HG03196 (cell line): ENCODE measurements at regions not wholly inside any gene's neighbourhood (a gene's known extent, or its start where the extent isn't known, plus 50 kb on each side); places are given as distances from the start of the nearest gene placed in this dataset.
A peak's percentile ranks its signal among the peaks of the same experiment; 100 is the strongest.

Source experiments
- ATAC-seq: cut with Tn5 transposase; IDR thresholded peaks from one replicate; pipeline ENCODE4 v1.9.1; 2021; ENCODE audit not compliant: unreplicated experiment

DNA sequence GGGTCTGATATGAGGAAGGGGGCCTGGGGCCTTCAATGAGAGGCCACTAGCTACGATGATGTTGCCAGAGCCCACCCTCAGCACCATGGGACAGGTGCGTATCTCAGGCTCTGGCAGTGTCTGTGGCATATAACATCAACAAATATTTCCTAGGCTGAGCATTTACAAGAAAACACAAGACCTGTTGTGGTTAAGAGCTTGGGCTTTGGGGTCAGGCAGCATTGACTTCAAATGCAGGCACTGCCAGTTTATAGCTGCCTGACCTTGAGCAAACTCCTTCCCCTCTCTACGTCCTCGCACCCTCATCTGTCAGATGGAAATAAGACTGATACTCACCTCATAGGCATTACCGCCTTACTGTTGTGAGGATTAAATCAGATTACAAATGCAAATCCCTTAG is 156.0 kb downstream of the KATNAL1 start:
- no peak for ATAC-seq

DNA sequence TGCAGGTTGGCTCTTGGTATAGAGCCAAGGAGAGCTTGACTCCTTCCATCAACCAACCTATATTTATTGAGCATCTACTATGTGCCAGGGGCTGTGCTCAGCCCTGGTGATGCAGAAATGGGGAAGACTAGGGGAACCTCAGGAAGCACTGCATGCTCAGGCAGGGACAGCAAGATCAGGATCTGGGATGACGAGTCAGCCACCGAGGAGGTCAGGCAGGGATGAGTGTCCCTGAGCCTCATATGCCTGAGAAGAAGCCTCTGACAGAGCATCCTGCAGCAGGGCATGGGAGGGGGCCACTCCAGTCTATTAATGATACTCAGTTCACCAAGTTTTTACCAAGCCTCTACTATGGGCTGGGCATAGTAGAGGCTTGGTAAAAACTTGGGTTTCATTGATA is 158.1 kb downstream of the KATNAL1 start:
- ATAC-seq: no peak

DNA sequence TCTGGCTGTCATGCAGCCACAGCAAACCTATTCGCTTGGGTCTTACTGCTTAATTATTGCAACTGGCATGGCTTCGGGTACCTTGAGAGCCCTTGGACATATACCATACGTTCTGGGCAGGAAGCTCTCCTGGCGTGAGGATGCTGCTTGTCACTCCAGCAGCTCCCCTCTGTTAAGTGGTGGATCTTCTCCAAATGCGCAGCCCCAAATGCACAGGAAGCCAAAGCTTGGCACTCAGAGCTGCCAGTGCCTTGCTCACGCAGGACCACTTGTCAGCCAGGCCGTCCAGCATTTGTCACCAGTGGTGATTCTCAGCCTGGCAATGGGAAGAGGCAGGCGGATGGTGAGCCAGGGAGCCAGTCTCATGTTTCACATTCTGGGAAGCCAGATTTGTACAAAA is 158.6 kb downstream of the KATNAL1 start:
- no peak for ATAC-seq

DNA sequence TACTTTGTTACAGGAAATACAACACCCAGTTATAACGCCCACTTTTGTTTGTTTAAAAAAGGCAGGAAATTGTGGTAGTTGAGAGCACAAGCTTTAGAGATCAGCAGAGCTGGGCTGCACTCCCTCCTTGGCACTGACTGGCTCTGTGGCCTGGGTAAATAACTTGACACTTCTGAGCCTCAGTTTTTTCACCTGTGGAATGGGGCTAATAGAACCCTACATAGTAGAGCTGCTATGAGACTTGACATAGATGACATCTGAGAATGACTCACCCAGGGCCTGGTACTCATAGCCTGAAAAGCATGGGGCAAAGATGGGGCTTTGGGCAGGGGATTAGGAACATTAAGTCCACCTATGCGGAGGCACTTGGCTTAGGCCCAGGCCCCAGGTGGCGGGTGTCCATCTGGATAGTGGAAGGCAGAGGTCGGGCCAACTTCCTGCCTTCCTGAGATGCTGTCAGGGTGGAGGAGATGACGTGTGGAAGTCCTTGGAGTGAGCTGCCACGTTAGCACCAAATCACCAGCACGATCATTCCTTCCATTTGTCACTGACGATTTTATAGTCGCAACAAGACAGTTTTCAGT is 159.1 kb downstream of the KATNAL1 start:
- ATAC-seq: no peak

DNA sequence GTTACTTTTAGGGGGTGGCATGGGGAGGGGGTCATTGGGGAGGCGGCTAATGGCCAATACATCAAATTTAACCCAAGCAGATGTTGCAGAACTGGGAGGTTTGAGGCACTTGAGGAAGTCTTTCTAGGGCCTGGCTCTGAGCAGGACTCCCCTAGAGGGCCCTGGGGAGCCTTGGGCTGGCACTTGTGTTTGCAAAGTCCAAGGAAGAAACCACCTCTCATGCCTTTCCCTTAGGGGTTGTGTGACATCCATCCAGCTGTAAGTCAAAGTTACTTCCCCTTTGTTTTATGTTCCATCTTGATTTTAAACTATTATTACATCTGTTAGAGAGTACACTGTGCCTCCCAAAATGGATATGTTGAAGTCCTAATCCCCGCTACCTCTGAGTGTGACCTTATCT is 159.9 kb downstream of the KATNAL1 start:
- ATAC-seq: no peak

DNA sequence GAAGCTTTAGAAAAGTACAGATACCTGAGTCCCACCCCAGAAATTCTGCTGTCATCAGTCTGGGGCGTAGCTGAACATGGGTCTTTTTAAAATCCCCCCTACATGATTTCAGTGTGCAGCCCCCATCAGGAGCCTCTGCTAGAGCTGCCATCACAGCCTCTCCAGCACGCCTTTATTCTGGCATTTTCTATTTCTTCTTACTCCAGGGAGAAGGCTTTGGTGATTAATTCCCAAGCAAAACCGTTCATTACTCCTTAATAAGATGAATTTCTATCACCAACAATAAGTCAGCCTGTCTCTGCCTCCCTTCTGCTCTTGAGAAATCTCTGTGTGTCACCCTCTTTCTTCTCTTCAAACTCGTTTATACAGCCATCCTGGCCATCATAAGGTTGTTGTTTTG is 160.3 kb downstream of the KATNAL1 start:
- no peak for ATAC-seq

DNA sequence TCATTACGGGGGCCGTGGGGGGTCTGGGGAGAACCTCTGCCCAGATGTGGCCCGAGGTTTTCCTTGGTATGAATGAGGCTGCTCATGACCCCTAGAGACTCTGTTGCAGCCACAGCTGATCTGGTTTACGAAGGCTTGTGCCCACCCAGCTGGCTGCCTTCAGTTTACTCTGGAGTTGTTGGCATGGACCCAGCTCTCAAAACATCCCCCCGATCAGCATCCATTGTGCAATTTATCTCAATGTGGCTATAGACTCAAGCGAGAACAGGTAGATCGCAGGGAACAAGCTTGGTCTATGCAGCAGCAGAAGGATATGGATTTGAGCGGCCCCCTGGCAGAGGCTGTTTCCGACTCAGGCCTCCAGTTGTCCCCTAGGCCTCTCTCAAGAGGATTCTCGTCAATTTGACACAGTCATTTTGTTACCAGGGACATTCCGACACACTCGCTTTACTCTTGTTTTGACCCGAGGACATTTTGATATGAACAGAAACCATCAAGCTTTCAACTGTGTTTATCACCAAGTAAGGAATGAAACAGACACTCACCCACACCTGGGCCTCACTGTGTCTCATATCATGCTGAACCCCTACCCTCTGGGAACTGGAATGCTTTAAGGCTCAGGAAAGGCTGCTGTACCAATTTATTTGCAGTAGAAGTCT is 161.5 kb downstream of the KATNAL1 start:
- peak; percentile 53 for ATAC-seq

DNA sequence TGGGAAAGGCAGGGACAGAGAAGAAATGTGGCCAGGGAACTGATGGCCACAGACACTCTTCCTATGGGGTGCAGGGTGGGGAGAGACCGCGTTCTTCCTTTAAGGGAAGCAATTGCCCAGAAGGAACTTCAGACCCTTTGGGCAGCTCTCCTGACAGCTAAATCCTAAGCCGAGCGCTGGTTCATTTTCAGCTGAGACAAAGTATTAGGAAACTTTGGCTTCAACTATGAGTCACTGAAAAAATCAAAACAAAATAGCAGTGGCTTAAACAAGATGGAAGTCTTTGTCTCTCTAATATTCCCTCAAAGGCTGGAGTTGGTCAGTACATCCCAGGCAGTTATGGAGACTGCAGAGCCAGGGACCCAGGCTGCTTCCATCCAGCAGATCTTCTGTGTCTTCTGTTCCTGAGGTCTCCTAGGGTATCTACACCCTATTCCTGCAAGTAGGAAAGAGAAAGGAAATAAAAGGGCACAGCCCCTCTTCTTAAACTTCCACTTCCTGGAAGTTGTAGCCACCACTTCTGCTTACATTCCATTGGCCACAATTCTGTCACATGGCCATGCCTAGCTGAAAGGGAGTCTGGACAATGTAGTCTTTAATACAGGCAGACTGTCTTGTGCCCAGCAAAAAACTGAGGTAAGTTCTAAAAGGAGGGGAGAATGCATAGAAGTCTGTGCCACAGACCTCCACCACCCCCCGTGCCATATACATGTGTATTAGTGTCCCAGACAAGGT is 163.5 kb downstream of the KATNAL1 start:
- no peak for ATAC-seq

DNA sequence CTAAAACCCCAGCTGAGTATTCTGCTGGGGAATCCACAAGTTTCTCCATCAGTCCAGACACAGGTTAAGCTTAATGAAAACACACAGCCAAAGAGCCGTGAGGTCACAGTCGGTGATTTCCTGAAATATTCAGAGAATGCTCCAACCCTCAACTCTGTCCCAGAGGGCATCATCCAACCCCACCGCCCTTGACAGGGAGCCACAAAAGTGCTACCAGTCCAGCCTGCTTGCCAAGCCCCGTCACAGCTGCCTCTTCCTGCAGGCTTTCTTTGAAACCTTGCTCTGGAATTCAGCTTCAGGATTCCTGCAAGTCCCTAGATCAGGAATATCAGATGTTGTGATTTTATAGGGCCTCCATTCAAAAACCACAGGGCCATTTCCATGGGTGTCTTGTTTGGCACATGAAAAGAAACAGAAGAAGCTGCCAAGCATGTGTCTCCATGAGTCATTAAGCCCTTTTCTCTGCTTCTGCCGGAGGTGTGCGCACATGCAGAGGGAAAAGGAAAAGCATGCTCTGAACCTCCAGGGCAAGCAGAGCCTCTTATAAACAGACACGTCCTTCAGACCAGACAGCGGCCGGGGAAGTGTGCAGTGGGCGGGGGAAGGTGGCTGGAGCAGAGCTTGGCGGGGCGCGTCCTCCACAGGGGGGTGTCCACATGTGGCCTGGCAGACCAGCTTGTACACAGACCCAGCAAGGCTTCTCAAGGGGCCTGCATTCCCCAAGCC is 164.7 kb downstream of the KATNAL1 start:
- ATAC-seq: no peak

DNA sequence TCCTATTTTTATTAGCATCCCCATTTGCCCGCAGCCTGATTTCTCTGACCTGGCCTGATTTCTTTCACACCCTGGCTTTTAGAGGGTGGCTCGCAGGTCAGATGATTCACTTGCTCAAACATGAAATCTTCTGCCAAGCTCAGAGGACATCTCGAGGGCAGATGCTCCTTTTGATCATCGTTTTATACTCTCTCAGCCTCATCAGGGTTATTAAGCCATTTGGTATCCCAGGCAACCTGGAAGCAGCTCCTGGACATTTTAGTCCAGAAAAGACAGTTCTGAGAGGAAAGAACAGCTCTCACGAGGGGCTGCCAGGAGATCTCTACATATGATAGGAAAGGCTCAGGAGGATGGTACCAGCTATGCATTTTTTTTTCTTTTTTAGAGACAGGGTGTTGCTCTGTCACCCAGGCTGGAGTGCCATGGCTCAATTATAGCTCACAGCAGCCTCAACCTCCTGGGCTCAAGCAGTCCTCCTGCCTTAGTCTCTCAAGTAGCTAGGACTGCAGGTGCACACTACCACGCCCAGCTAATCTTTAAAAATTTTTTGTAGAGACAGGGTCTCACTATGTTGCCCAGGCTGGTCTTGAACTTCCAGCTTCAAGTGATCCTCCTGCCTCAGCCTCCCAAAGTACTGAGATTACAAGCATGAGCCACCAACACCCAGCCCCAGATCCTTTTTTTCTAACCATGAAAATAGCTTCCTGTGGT is 165.4 kb downstream of the KATNAL1 start:
- ATAC-seq: no peak

DNA sequence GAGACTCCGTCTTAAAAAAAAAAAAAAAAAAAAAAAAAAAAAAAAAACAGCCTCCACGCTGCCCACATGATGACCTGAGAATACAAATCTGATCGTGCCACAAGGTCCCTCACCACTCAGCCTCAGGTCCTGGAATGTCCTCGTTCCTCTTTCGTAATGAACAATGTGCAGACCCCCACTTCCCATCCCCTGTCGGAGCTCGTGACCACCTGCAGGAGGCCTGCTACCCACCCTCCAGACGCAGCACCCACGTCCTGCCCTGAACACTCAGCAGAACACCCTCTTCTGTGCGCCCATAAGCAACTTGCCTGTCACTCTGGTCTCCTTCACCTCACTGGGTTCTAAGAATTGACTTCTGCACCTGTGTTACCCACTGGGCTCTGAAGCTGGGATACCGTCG is 166.4 kb downstream of the KATNAL1 start:
- no peak for ATAC-seq

DNA sequence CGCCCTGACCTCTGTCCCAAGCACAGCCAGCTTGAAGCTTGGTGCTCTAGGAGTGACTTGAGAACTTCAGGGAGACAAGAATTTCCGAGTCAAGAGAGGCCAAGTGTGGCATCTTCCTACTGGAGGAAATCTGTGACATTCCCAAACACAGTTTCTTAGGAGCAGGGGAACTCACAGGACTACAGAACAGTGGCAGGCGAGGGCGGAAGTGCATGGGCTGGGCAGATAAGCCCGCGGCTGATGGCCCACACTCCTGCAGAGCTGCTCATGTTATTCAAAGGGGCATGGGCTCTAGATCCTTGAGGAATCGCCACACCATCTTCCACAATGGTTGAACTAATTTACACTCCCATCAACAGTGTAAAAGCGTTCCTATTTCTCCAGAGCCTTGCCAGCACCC is 168.8 kb downstream of the KATNAL1 start:
- ATAC-seq: no peak

DNA sequence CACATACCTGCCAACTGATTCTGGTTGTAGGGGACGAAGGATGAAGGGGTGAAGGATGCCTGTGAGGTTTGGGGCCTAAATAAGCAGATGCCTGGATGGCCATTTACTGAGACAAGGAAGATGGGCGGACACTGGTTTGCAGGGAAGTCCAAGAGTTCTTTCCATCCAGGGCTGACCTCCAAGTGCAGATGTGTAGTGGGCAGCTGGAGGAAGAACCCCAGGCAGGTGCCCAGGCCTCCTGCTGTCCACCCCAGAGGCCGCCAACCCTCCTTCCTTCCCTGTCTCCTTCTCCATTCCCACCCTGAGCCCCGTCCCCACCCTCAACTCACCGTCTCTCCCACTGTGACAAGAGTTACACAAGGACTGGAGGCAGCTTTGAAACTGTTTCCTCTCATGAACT is 171.5 kb downstream of the KATNAL1 start:
- ATAC-seq: no peak

DNA sequence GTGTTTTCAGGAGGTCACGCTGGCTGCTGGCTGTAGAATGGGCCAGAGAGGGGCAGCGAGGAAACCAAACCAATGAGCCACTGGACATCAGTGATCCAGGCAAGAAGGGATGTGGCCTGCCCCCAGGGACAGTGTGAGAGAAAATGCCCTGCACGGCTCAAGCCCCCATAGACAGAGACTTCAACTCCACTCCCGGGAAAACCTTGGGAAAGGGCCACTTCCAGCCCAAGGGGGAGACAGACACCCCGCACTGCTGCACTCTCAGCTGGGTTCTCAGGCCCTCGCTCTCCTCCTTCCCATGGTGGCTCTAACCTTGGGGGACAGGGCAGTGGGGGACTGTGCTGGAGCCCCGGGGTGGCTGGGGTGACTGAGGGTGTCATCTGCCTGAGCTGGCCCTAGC is 172.0 kb downstream of the KATNAL1 start:
- ATAC-seq: no peak

DNA sequence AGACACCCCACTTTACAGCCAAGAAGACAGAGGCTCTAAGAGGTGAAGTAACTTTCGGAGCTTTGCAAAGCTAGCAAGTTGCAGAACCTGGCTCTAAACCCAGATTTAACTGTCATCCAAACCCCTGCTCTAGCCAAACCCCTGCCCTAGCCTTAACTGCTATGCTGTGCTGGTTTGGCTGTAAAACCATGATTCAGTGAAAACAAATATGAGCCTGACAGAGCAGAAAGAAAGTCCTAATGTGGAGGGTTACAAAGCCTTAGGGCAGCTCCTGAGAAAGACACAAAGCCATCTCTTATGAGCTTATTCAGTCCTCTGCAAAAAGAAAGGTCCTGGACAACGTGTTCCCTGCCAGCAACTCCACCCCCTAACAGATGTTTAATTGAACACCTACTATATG is 172.8 kb downstream of the KATNAL1 start:
- no peak for ATAC-seq

DNA sequence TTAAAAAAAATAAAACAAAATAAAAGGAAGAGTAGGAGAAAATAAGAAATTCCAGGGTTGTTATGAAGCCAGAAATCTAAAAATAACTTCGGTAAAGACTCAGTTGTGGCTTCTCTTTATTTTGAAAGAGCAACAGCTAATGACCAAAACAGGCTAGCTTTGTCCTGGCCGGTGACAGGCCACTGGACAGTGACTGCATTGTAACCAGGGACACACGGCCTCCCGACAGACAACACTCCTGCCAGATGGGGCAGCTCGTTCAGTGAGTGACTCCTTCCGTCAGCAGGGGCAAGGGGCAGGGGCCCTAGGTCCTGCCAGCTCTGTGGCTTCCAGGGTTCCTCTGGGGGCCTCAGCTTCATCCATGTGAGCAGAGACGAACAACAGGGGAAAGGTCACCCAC is 173.4 kb downstream of the KATNAL1 start:
- ATAC-seq: no peak

DNA sequence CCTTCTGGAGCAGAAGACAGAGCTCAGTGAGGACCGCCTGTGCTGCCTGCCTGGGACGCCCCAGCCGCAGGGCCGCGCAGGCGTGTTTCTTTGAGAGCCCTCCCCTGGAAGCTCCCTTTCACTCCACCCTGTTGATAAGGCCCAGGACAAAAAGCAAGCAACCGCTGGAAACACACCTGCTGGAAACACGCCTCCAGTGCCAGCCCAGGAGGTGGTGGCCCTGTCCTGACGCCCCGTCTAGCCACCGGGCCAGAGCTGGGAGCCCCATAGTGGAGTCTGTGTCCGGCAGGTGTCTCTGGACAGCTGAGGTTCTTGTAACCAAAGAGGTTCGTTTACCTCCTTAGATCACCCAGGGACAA is 173.8 kb downstream of the KATNAL1 start:
- ATAC-seq: no peak

DNA sequence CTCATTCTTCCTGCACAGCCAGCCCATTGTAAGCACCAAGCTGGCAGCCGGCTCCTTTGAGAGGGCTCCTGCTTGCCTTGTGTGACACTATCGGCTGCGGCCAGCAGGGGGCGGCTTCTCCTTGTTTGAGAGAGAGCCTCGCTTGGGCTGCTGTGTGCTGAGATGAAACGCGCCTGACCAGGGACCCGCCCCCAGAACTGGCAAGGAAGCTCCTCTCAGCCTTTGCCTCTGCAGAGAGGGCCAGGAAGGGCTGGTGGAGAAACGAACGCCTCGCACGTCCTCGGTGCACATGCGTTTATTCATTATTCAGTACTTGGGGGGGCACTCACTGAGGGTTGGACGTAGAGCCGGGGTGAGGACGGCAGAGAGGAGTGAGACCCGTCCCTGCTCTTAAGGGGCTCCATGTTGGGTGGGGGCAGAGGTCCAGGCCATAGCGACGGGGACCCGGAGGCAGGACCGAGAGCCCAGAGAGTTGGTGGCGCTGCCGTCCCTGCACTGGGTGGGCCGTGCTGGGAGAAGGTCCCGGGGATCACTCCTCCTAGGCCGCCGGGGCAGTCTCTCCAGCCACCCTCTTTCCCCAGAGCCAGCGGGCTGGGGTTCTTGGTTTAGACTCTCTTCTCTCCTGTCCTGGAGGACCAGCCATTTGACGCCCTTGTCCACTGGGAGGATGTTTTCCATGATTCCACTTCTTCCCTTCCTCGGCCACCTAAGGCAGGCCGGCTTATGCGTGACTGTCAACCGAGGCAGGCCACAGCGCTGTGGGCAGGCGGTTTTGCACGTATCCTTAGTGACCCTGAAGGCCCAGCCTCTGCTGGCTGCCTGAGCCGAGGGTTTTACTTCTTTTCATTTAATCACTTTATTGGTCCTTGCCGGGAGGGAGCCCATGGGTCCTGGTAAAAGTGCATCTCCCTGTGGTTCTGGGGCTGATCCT is 174.5 kb downstream of the KATNAL1 start:
- peak; percentile 76 for ATAC-seq

DNA sequence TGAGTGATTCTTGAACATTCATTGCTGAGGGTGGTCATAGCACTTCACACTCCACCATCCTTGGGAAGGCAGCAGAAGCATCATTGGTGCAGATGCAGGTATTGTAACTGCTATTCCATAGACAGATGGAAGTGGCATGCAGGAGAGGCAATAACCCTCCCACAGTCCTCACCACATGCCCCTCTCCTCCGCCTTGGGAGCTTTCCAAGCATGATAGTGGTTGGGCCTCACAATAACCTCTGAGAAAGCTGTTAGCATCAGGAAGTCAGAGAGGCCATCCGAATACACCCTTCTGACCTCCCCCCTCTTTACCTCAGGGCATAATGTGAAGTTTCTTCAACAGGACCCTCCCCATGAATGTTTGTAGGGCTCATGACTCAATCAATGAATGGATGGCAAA is 177.9 kb downstream of the KATNAL1 start:
- no peak for ATAC-seq

DNA sequence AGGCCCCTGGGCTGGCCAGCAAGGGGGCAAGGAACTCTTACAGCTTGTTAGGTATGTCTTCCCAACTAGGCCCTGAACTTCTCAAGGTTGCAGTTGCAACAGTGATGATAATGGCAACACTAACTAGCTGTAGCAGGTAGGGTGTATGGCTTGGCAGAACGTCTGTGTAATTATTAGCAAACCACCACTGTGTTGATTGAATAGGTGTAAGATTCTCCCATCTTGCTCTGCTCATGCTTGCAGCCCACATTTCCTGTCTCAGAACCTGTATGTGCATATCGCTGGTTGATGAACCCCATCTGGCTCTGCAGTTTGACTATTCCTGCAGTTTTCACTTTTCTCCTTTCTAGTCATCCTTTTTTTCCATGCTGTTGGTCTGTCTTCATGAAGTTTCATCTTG is 178.8 kb downstream of the KATNAL1 start:
- ATAC-seq: peak; percentile 71
